Endometrium (tissue), 2 donors: ENCODE measurements at regions not wholly inside any gene's neighbourhood (a gene's known extent, or its start where the extent isn't known, plus 50 kb on each side); places are given as distances from the start of the nearest gene placed in this dataset.
"Not testable (repeated sequence)": the region's sequence is repeated elsewhere in the genome, so short reads cannot be mapped to it uniquely, and the experiment has no call there.

Source experiments
- FAIRE-seq: peaks from 2 replicates; lab custom pipeline; 2012; peaks lifted over from hg19 to GRCh38; lab: Jason Lieb, UNC
- donor health status: control.
- donor health status: control.

- not testable (repeated sequence) for FAIRE-seq
These were observed 482.1 kb upstream of the GNPDA2 start for GRCh38 chr4:45208476-45208875.

DNA sequence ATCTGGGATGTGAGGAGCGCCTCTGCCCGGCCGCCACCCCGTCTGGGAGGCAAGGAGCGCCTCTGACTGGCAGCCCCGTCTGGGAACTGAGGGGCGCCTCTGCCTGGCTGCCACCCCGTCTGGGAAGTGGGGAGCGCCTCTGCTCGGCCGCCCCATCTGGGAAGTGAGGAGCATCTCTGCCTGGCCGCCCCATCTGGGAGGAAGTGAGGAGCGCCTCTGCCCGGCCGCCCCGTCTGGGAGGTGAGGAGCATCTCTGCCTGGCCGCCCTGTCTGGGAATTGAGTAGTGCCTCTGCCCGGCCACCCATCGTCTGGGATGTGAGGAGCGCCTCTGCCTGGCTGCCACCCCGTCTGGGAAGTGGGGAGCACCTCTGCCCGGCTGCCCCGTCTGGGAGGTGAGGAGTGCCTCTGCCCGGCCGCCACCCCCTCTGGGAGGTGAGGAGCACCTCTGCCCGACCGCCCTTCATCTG, 481.5 kb upstream of the GNPDA2 start:
- FAIRE-seq: not testable (repeated sequence)

DNA sequence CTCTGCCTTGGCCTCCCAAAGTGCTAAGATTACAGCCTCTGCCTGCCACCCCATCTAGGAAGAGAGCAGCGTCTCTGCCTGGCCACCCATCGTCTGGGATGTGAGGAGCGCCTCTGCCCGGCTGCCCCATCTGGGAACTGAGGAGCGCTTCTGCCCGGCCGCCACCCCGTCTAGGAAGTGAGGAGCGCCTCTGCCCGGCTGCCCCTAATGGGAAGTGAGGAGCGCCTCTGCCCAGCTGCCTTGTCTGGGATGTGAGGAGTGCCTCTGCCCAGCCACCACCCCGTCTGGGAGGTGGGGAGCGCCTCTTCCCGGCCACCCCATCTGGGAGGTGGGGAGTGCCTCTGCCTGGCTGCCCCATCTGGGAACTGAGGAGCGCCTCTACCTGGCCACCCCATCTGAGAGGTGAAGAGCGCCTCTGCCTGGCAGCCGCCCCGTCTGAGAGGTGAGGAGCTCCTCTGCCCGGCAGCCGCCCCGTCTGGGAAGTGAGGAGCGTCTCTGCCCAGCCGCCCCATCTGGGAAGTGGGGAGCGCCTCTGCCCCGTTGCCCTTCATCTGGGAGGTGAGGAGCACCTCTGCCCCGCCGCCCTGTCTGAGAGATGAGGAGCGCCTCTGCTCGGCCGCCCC, 481.0 kb upstream of the GNPDA2 start:
- FAIRE-seq: not testable (repeated sequence)

- no peak for FAIRE-seq
These were observed 473.4 kb upstream of the GNPDA2 start for GRCh38 chr4:45199736-45200135.

GRCh38 chr4:45188501-45188900, 462.1 kb upstream of the GNPDA2 start:
- FAIRE-seq: no peak

DNA sequence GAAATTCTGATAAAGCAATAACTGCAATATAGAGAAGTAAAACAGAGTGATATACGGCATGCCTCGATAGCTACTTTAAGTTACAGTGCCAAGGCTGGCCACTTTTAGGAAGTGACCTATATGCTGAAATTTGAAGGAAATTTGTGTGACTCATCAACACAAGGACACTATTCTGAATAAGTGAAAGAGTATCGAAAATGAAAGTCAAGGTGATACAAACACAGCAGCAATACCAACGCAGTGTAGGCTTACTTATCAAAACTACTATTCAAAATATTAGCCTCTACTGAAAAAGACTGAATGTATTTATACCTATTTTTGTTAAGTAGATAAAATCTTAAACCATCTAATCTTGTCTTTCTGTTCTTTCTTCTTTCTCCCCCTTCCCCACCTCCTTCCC, 459.9 kb upstream of the GNPDA2 start:
- FAIRE-seq: no peak

- FAIRE-seq: no peak
These were observed 457.5 kb upstream of the GNPDA2 start for GRCh38 chr4:45183905-45184304.

GRCh38 chr4:45172636-45173035, 446.3 kb upstream of the GNPDA2 start:
- no peak for FAIRE-seq

GRCh38 chr4:45160951-45161350, 434.6 kb upstream of the GNPDA2 start:
- FAIRE-seq: no peak

DNA sequence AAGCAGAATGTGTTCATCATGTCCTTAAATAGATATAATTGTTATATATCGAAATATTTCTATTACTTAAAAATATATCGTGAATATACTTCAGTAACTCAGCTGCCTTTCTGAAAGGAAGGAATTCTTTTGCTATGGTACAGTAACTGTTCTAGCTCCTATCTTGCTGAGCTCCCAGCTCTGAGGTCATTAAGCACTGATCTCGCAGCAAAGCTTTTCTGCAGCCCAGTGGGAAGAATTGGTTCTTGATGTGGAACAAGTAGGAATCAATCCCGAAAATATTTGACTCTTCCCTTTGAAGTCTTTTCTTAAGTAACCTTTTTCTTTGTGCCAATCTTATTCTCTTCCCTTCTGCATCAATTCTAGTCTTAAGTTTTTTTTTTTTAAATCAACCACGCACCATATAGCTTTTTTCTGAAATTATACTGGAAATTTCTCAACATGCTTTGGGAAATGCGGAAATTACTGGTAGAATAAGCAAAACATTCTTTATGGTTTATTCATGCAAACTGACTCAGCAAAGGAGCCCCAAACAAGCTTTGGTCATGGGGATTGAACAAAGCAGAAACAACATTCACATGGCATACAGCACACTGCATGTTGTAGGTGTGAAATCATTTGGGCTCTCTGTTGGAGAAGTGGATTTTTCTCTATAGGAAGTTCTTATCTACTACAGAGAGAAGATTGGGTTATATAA, 428.9 kb upstream of the GNPDA2 start:
- FAIRE-seq: no peak

DNA sequence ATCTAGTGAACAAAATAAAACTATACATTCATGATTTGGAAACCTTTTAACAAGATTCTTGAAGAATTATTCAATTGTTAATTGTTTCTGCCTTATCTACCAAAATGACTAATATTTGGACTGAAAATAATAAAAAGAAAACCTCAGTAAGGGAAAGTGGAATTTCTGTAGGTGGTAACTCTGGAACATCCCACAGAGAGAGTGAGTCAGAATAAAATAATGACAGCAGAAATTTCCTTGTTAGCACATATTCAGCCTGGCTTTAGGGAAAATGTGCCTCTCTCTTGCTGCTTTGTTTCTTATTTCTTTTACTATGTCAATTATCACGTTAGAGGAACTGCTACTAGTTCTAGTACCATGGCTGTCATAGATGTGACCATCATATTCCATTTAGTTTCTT, 421.5 kb upstream of the GNPDA2 start:
- FAIRE-seq: no peak

DNA sequence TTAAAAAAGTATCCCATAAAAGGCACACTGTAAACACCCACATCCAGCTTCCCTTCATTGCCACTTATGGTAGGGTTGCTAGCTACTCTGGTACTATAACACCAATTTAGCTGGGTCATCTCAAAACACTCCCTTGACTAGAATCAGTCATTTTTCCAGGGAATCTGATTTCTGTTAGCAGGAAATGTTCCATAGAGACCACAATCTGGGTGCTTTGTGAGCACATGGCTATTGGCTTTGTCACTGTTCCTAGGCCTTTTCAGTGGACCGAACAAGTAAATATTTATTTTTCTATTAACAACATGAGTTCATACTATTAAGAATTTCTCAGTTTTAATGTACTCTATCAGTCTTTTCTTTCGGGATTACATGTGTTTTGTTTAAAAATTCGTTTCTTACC, 404.7 kb upstream of the GNPDA2 start:
- FAIRE-seq: no peak

GRCh38 chr4:45122406-45122805, 396.1 kb upstream of the GNPDA2 start:
- FAIRE-seq: no peak

- FAIRE-seq: no peak
These were observed 395.1 kb upstream of the GNPDA2 start for GRCh38 chr4:45121426-45121975.

- FAIRE-seq: no peak
These were observed 393.8 kb upstream of the GNPDA2 start for GRCh38 chr4:45120163-45120562.

GRCh38 chr4:45119376-45119775, 393.0 kb upstream of the GNPDA2 start:
- no peak for FAIRE-seq

DNA sequence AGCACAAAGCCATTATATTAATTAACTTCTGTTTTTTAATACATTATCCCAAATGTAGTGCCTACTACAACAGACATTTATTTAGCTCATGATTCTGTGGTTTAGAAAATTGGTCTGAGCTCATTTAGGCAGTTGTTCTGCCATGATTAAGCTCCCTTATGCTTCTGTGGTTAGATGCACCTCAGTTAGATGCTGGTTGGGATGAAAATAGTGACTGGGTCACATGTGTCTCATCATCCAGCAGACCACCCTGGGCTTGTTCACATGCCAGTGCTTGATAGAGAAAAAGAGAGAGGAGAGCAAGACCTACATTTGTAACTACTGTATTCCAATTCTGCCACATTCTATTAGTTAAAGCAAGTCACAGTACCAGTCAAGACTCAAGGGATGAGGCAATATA, 376.4 kb upstream of the GNPDA2 start:
- FAIRE-seq: no peak

DNA sequence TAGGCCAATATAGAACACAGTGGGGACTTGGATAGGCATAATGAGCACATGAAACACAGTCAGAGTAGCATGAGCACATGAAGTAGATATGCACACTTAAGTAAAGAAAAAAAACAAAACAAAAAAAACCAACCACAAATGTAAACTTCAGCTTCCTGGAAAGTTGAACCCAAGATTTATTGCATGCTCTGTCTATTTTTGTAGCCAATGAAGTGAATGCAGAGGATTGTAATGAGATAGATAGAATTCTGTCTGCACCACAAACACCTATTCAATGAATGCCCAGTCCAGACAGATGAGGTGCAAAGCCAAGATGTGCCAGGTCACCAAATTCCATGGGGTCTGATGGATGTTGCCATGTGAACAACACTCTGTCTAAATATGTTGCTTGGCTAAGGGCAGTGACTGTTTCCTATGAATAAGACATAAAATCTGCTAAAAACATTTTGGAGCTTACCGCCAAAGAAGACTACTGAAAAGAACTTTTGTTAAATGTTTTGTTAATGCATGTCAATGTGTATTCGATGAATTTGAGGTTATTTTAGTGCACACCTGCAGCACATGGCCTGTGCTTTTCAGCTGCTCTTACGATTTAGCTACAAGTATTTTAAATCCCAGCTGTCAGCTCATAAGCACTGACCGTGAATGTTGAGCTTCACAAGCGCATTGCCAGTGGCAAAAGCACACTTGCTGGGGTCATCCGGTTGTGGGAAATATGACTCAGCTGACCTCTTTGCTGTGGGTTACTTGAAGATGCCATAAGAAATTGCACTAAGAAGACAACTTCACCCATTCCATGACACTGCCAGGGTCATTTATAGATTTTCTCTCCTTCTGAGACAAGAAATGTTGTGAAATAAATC, 374.8 kb upstream of the GNPDA2 start:
- no peak for FAIRE-seq

DNA sequence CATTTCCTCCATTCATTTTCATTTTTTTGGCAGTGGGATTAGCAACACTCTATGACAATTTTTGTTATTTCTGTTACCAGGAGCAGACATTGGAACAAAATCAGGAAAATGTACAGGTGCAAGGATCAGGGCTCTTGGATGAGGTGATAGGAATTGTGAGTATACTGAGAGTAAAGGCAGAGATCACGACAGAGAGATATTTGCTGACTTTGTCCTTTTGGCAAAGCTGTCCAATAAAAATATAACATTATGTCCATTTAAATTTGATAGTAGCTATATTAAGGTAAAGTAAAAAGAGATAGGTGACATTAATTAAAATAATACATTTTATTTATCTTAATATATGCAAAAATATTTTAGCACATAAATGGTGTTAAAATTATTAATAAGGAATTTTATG, 373.1 kb upstream of the GNPDA2 start:
- peak; percentile 37 for FAIRE-seq

- no peak for FAIRE-seq
These were observed 368.3 kb upstream of the GNPDA2 start for GRCh38 chr4:45094684-45095083.

DNA sequence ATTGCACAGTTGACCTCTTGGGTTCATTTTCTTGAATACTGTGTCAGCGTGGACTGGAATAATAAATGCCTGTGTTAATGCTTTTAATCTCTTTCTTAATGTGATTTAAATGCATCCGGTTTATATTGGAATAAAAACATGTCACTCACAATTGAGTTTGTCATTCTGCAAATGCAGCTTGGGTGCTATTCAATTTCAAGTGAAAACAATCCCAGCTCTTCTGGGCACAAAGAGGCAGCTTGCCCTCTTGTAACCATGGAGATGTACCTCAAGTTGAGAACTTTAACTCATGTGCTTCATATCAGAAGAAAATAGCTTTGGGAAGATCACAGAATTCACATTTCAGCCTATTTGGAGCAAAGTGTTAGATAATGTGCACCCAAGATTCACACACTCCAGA, 355.7 kb upstream of the GNPDA2 start:
- no peak for FAIRE-seq

- no peak for FAIRE-seq
These were observed 353.3 kb upstream of the GNPDA2 start for GRCh38 chr4:45079616-45080015.

DNA sequence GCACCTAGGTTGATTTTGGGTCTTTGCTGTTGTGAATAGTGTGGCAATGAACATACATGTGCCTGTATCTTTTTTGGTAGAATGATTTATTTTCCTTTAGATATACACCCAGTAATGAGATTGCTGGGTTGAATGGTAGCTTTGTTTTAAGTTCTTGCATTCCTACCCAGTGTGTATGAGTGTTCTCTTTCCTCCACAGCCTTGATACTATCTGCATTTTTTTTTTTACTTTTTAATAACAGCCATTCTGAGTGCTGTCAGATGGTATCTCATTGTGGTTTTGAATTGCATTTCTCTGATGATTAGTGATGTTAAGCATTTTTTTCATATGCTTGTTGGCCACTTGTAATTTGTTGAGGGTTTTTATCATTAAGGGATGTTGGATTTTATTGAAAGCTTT, 351.8 kb upstream of the GNPDA2 start:
- no peak for FAIRE-seq
